Testis (tissue), 2 donors: ENCODE measurements at regions not wholly inside any gene's neighbourhood (a gene's known extent, or its start where the extent isn't known, plus 50 kb on each side); places are given as distances from the start of the nearest gene placed in this dataset.

Experiments used
- DNase-seq: peaks from one replicate; pipeline ENCODE4 v3.0.0-alpha.2; 2019
- H3K27ac ChIP-seq, 2 donors: fragments of 200-600 bp; sonication (generic); one replicate each; pipeline ENCODE4 v1.5.1; 2019
- H3K27me3 ChIP-seq: fragments of 200-600 bp; sonication (generic); one replicate; pipeline ENCODE4 v1.5.1; 2019
- H3K36me3 ChIP-seq: fragments of 200-600 bp; sonication (generic); one replicate; pipeline ENCODE4 v1.5.1; 2017; ENCODE audit warnings: low read depth; ENCODE audit errors: missing control alignments
- H3K4me1 ChIP-seq: fragments of 200-600 bp; sonication (generic); one replicate; pipeline ENCODE4 v1.5.1; 2019
- H3K4me3 ChIP-seq, 2 donors: fragments of 200-600 bp; sonication (generic); one replicate each; pipeline ENCODE4 v1.5.1; 2017 to 2019
- H3K9me3 ChIP-seq: fragments of 200-600 bp; sonication (generic); one replicate; pipeline ENCODE4 v1.5.1; 2017
- POLR2A ChIP-seq: fragments of 450-650 bp; IDR thresholded peaks from one replicate; pipeline ENCODE4 v1.6.1; 2017; ENCODE audit warnings: antibody characterized with exemption, mild to moderate bottlenecking, moderate library complexity
- WGBS, 2 donors: methylation state at CpG; one replicate each; pipeline ENCODE4 v1.1.5; 2018; 5-methylcytosine and 5-hydroxymethylcytosine counted together
- intact Hi-C: fragments of 100-400 bp; cut with DNase I; formaldehyde crosslinking; loops from one replicate; pipeline ENCODE4 v1.15.1; 2023; ENCODE audit warnings: low total_unique reads
- TF ChIP-seq, protein P1 (sequence below), 3 experiments: fragments of 450-650 bp in 2 of 3; fragments of 200-600 bp in 1 of 3; sonication (generic) in 1 of 3; IDR thresholded peaks; one replicate each; pipeline ENCODE4 v1.5.1; 2016 to 2019; ENCODE audit warnings: antibody characterized with exemption in 3 of 3, mild to moderate bottlenecking in 2 of 3, moderate library complexity in 1 of 3

- 89 to 94% methylated on average over 8 of the region's 8 CpGs for WGBS, 2 donors
- no peaks in the 10 kb centered on the region for H3K9me3 ChIP-seq
- H3K27ac ChIP-seq = no peak overlapping the region
- H3K27me3 ChIP-seq = no peaks in the 10 kb centered on the region
- no peak for TF ChIP-seq POLR2A
- TF ChIP-seq, protein P1, sequence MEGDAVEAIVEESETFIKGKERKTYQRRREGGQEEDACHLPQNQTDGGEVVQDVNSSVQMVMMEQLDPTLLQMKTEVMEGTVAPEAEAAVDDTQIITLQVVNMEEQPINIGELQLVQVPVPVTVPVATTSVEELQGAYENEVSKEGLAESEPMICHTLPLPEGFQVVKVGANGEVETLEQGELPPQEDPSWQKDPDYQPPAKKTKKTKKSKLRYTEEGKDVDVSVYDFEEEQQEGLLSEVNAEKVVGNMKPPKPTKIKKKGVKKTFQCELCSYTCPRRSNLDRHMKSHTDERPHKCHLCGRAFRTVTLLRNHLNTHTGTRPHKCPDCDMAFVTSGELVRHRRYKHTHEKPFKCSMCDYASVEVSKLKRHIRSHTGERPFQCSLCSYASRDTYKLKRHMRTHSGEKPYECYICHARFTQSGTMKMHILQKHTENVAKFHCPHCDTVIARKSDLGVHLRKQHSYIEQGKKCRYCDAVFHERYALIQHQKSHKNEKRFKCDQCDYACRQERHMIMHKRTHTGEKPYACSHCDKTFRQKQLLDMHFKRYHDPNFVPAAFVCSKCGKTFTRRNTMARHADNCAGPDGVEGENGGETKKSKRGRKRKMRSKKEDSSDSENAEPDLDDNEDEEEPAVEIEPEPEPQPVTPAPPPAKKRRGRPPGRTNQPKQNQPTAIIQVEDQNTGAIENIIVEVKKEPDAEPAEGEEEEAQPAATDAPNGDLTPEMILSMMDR (IDR thresholded peaks at IDR 0.05) = no peak
- no peak overlapping the region for H3K4me3 ChIP-seq
- no peak for DNase-seq
- no peaks in the 10 kb centered on the region for H3K4me1 ChIP-seq
- no peaks in the 10 kb centered on the region for H3K36me3 ChIP-seq
- intact Hi-C loops = no loop called here
Observed at GRCh38 chr18:60740313-60740712, 367.7 kb upstream of the MC4R start.

- DNase-seq = no peak
Observed at GRCh38 chr18:60746491-60746890, 373.9 kb upstream of the MC4R start.

GRCh38 chr18:60746919-60747318, 374.3 kb upstream of the MC4R start:
- no peak for DNase-seq
- no peak overlapping the region for H3K27ac ChIP-seq
- H3K27me3 ChIP-seq = no peaks in the 10 kb centered on the region
- H3K4me3 ChIP-seq = no peak overlapping the region
- no peaks in the 10 kb centered on the region for H3K9me3 ChIP-seq
- intact Hi-C loops = no loop called here
- no peaks in the 10 kb centered on the region for H3K36me3 ChIP-seq
- H3K4me1 ChIP-seq = no peaks in the 10 kb centered on the region
- TF ChIP-seq, protein P1 (IDR thresholded peaks at IDR 0.05) = no peak
- no peak for TF ChIP-seq POLR2A

More at GRCh38 chr18:60746491-60746890, 373.9 kb upstream of the MC4R start:
- Histone ChIP-seq H3K27ac (no peak overlapping the region), H3K4me1 (no peaks in the 10 kb centered on the region), H3K9me3 (no peaks in the 10 kb centered on the region), H3K4me3 (no peak overlapping the region), H3K36me3 (no peaks in the 10 kb centered on the region), H3K27me3 (no peaks in the 10 kb centered on the region)
- intact Hi-C loops = no loop called here
- TF ChIP-seq, protein P1 (IDR thresholded peaks at IDR 0.05) = no peak
- TF ChIP-seq POLR2A = no peak

DNA sequence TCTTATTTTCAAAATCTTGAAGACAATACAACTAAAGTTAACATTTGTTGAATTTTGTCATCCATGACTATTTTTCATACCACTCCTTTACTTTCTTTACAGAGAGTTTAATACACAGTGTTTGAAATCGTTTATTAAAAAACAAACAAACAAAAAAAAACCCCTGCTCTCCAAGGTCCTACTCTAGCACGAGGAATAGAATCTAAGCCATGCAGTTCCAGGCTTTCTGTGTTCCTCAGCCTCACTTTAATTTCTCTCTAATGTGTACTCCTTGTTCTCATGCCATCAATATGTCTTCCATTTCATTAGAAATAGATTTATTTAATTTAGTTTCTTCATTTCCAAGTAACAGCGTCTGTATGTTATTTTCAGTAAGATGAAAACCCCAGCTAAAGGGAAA, 381.2 kb upstream of the MC4R start:
- WGBS, 2 donors = 51 to 54% methylated on average over 3 of the region's 3 CpGs
- no peak overlapping the region for H3K27ac ChIP-seq
- no peaks in the 10 kb centered on the region for H3K27me3 ChIP-seq
- H3K9me3 ChIP-seq = no peaks in the 10 kb centered on the region
- H3K4me1 ChIP-seq = no peaks in the 10 kb centered on the region
- intact Hi-C loops = no loop called here
- TF ChIP-seq, protein P1 (IDR thresholded peaks at IDR 0.05) = no peak
- TF ChIP-seq POLR2A = no peak
- DNase-seq = no peak
- H3K36me3 ChIP-seq = no peaks in the 10 kb centered on the region
- no peak overlapping the region for H3K4me3 ChIP-seq

GRCh38 chr18:60754413-60755009, 381.9 kb upstream of the MC4R start:
- Histone ChIP-seq H3K36me3 (no peaks in the 10 kb centered on the region), H3K4me3 (no peak overlapping the region), H3K27me3 (no peaks in the 10 kb centered on the region), H3K4me1 (no peaks in the 10 kb centered on the region), H3K9me3 (no peaks in the 10 kb centered on the region), H3K27ac (no peak overlapping the region)
- 66 to 69% methylated on average over 4 of the region's 4 CpGs for WGBS, 2 donors
- no peak for DNase-seq
- TF ChIP-seq POLR2A = no peak
- TF ChIP-seq, protein P1 (IDR thresholded peaks at IDR 0.05) = no peak
- intact Hi-C loops = no loop called here
